ENCODE measurements at regions not wholly inside any gene's neighbourhood (a gene's known extent, or its start where the extent isn't known, plus 50 kb on each side); places are given as distances from the start of the nearest gene placed in this dataset.

GRCh38 chr4:89595125-89595789 is 241.7 kb downstream of the SNCA start:
- POLR2A ChIA-PET = no interaction called here
- CTCF ChIA-PET = interaction anchor here (1.0 kb wide), 1 partner anchor 16 kb away, joined by 3 read pairs; no protein-coding TSS in a partner anchor
- Mint-ChIP-seq H3K4me1 (no peaks in the 10 kb centered on the region), H3K4me3 (no peak overlapping the region), H3K27me3 (peaks cover 2% of the 10 kb centered on the region), H3K9me3 (ENCODE audit: low read depth) (peaks cover 1% of the 10 kb centered on the region), H3K27ac (no peak overlapping the region), H3K36me3 (ENCODE audit: low read depth) (no peaks in the 10 kb centered on the region)
- ATAC-seq (no peak), DNase-seq (no peak)
- intact Hi-C loops (cut with DNase I, micrococcal nuclease) = no loop called here

- H3K9me3 Mint-ChIP-seq (ENCODE audit: low read depth) = peaks cover 1% of the 10 kb centered on the region
- H3K4me3 Mint-ChIP-seq = no peak overlapping the region
- CTCF ChIA-PET = no interaction called here
- no peak for DNase-seq
- POLR2A ChIA-PET = no interaction called here
- H3K27ac Mint-ChIP-seq = no peak overlapping the region
- no peaks in the 10 kb centered on the region for H3K4me1 Mint-ChIP-seq
- ATAC-seq = no peak
- intact Hi-C loops (cut with DNase I, micrococcal nuclease) = loop anchor here in 1 of 2 experiments (5.0 kb wide), 1 partner anchor 427 kb away; no protein-coding TSS in a partner anchor
- H3K27me3 Mint-ChIP-seq = peaks cover 2% of the 10 kb centered on the region
- H3K36me3 Mint-ChIP-seq (ENCODE audit: low read depth) = no peaks in the 10 kb centered on the region
Observed at GRCh38 chr4:89590128-89590527, 246.8 kb downstream of the SNCA start.

GRCh38 chr4:89588421-89588820 is 248.5 kb downstream of the SNCA start:
- intact Hi-C loops (cut with DNase I, micrococcal nuclease) = loop anchor here (5.0 to 10.0 kb wide), 2 partner anchors 314 to 316 kb away; no protein-coding TSS in a partner anchor
- no peak for ATAC-seq
- ChIA-PET CTCF (no interaction called here), POLR2A (no interaction called here)
- no peaks in the 10 kb centered on the region for H3K4me1 Mint-ChIP-seq
- H3K27ac Mint-ChIP-seq = no peak overlapping the region
- no peaks in the 10 kb centered on the region for H3K36me3 Mint-ChIP-seq (ENCODE audit: low read depth)
- H3K27me3 Mint-ChIP-seq = peaks cover 2% of the 10 kb centered on the region
- H3K4me3 Mint-ChIP-seq = no peak overlapping the region
- no peak for DNase-seq
- H3K9me3 Mint-ChIP-seq (ENCODE audit: low read depth) = peaks cover 1% of the 10 kb centered on the region

- Mint-ChIP-seq H3K27me3 (peaks cover 2% of the 10 kb centered on the region), H3K9me3 (ENCODE audit: low read depth) (peaks cover 1% of the 10 kb centered on the region), H3K4me1 (no peaks in the 10 kb centered on the region), H3K4me3 (no peak overlapping the region), H3K36me3 (ENCODE audit: low read depth) (no peaks in the 10 kb centered on the region), H3K27ac (no peak overlapping the region)
- no peak for DNase-seq
- ChIA-PET CTCF (interaction anchor here (1.0 kb wide), 1 partner anchor 38 kb away, joined by 3 read pairs; no protein-coding TSS in a partner anchor), POLR2A (no interaction called here)
- ATAC-seq = no peak
- intact Hi-C loops (cut with DNase I, micrococcal nuclease) = loop anchor here (5.0 to 10.0 kb wide), 2 partner anchors 315 to 317 kb away; no protein-coding TSS in a partner anchor
Observed at GRCh38 chr4:89587364-89587763, 249.6 kb downstream of the SNCA start.

- ChIA-PET CTCF (interaction anchor here (1.0 kb wide), 1 partner anchor 37 kb away, joined by 3 read pairs; no protein-coding TSS in a partner anchor), POLR2A (no interaction called here)
- DNase-seq = no peak
- ATAC-seq = no peak
- no peaks in the 10 kb centered on the region for H3K36me3 Mint-ChIP-seq (ENCODE audit: low read depth)
- peaks cover 1% of the 10 kb centered on the region for H3K9me3 Mint-ChIP-seq (ENCODE audit: low read depth)
- intact Hi-C loops (cut with DNase I, micrococcal nuclease) = loop anchor here (5.0 to 10.0 kb wide), 2 partner anchors 315 to 318 kb away; no protein-coding TSS in a partner anchor
- H3K4me3 Mint-ChIP-seq = no peak overlapping the region
- no peaks in the 10 kb centered on the region for H3K4me1 Mint-ChIP-seq
- H3K27me3 Mint-ChIP-seq = peaks cover 2% of the 10 kb centered on the region
- no peak overlapping the region for H3K27ac Mint-ChIP-seq
Observed at GRCh38 chr4:89586864-89587263, 250.1 kb downstream of the SNCA start.

- Mint-ChIP-seq H3K4me1 (no peaks in the 10 kb centered on the region), H3K36me3 (ENCODE audit: low read depth) (no peaks in the 10 kb centered on the region), H3K9me3 (ENCODE audit: low read depth) (no peaks in the 10 kb centered on the region), H3K4me3 (no peak overlapping the region), H3K27me3 (peaks cover 2% of the 10 kb centered on the region), H3K27ac (no peak overlapping the region)
- POLR2A ChIA-PET = no interaction called here
- intact Hi-C loops (cut with DNase I, micrococcal nuclease) = loop anchor here (5.0 to 10.0 kb wide), 2 partner anchors 316 to 318 kb away; no protein-coding TSS in a partner anchor
- no peak for ATAC-seq
- DNase-seq = no peak
- CTCF ChIA-PET = interaction anchor here (1.0 kb wide), 1 partner anchor 37 kb away, joined by 3 read pairs; no protein-coding TSS in a partner anchor
Observed at GRCh38 chr4:89586318-89586717, 250.6 kb downstream of the SNCA start.

- Mint-ChIP-seq H3K9me3 (ENCODE audit: low read depth) (no peaks in the 10 kb centered on the region), H3K4me3 (no peak overlapping the region), H3K27ac (no peak overlapping the region), H3K36me3 (ENCODE audit: low read depth) (no peaks in the 10 kb centered on the region), H3K27me3 (peaks cover 2% of the 10 kb centered on the region), H3K4me1 (no peaks in the 10 kb centered on the region)
- ChIA-PET CTCF (interaction anchor here (1.2 kb wide), 1 partner anchor 13 kb away, joined by 4 read pairs; no protein-coding TSS in a partner anchor), POLR2A (no interaction called here)
- DNase-seq (no peak), ATAC-seq (no peak)
- intact Hi-C loops (cut with DNase I, micrococcal nuclease) = loop anchor here in 1 of 2 experiments (10.0 kb wide), 1 partner anchor 322 kb away; no protein-coding TSS in a partner anchor
Observed at GRCh38 chr4:89582756-89583505, 254.0 kb downstream of the SNCA start.

GRCh38 chr4:89579771-89580170 is 257.2 kb downstream of the SNCA start:
- CTCF ChIA-PET = no interaction called here

GRCh38 chr4:89576246-89576645 is 260.7 kb downstream of the SNCA start:
- Mint-ChIP-seq H3K9me3 (ENCODE audit: low read depth) (no peaks in the 10 kb centered on the region), H3K4me3 (no peak overlapping the region), H3K4me1 (no peaks in the 10 kb centered on the region), H3K27ac (no peak overlapping the region), H3K27me3 (no peaks in the 10 kb centered on the region), H3K36me3 (ENCODE audit: low read depth) (no peaks in the 10 kb centered on the region)
- intact Hi-C loops (cut with DNase I, micrococcal nuclease) = no loop called here
- CTCF ChIA-PET = interaction anchor here (0.6 kb wide), 1 partner anchor 18 kb away, joined by 3 read pairs; no protein-coding TSS in a partner anchor
- POLR2A ChIA-PET = no interaction called here
- DNase-seq (no peak), ATAC-seq (no peak)

More at GRCh38 chr4:89579771-89580170, 257.2 kb downstream of the SNCA start:
- POLR2A ChIA-PET = interaction anchor here (0.7 kb wide), 1 partner anchor 719 kb away, joined by 3 read pairs; no protein-coding TSS in a partner anchor
- intact Hi-C loops (cut with DNase I, micrococcal nuclease) = loop anchor here in 1 of 2 experiments (10.0 kb wide), 1 partner anchor 325 kb away; no protein-coding TSS in a partner anchor
- Mint-ChIP-seq H3K9me3 (ENCODE audit: low read depth) (no peaks in the 10 kb centered on the region), H3K4me1 (no peaks in the 10 kb centered on the region), H3K27ac (no peak overlapping the region), H3K27me3 (no peaks in the 10 kb centered on the region), H3K4me3 (no peak overlapping the region), H3K36me3 (ENCODE audit: low read depth) (no peaks in the 10 kb centered on the region)
- ATAC-seq = no peak
- no peak for DNase-seq

GRCh38 chr4:89575840-89576239 is 261.1 kb downstream of the SNCA start:
- Mint-ChIP-seq H3K27ac (no peak overlapping the region), H3K4me1 (no peaks in the 10 kb centered on the region), H3K4me3 (no peak overlapping the region), H3K36me3 (ENCODE audit: low read depth) (no peaks in the 10 kb centered on the region), H3K27me3 (peaks cover 1% of the 10 kb centered on the region), H3K9me3 (ENCODE audit: low read depth) (no peaks in the 10 kb centered on the region)
- CTCF ChIA-PET = interaction anchor here (0.6 kb wide), 1 partner anchor 18 kb away, joined by 3 read pairs; no protein-coding TSS in a partner anchor
- DNase-seq (no peak), ATAC-seq (no peak)
- POLR2A ChIA-PET = no interaction called here
- intact Hi-C loops (cut with DNase I, micrococcal nuclease) = no loop called here

GRCh38 chr4:89574176-89574575 is 262.8 kb downstream of the SNCA start:
- Mint-ChIP-seq H3K27ac (no peak overlapping the region), H3K9me3 (ENCODE audit: low read depth) (no peaks in the 10 kb centered on the region), H3K4me3 (no peak overlapping the region), H3K4me1 (no peaks in the 10 kb centered on the region), H3K36me3 (ENCODE audit: low read depth) (no peaks in the 10 kb centered on the region), H3K27me3 (peaks cover 3% of the 10 kb centered on the region)
- no peak for DNase-seq
- ChIA-PET CTCF (no interaction called here), POLR2A (no interaction called here)
- intact Hi-C loops (cut with DNase I, micrococcal nuclease) = no loop called here
- ATAC-seq = no peak

All from activated CD4-positive, alpha-beta T cell treated with anti-CD3 and anti-CD28 coated beads for 36 hours (primary cell).